Stomach (tissue), 4 donors: ENCODE measurements at regions not wholly inside any gene's neighbourhood (a gene's known extent, or its start where the extent isn't known, plus 50 kb on each side); places are given as distances from the start of the nearest gene placed in this dataset.

Source experiments
- CTCF ChIP-seq, 7 experiments: fragments of 450-650 bp in 4 of 7; fragments of 200-600 bp in 3 of 7; sonication (generic) in 3 of 7; IDR thresholded peaks; one replicate each; pipeline ENCODE4 v1.5.1; 2016 to 2019; ENCODE audit warnings: antibody characterized with exemption in 7 of 7, control low read depth in 2 of 7, mild to moderate bottlenecking in 1 of 7
- EP300 ChIP-seq: sonication (generic); formaldehyde crosslinking; IDR thresholded peaks from one replicate; pipeline ENCODE4 v1.6.1; 2017; ENCODE audit warnings: antibody characterized with exemption

- TF ChIP-seq CTCF (IDR thresholded peaks at IDR 0.05), result no peak
- no peak for TF ChIP-seq EP300
Observed at GRCh38 chr7:48755061-48755555, 169.2 kb upstream of the CDC14C start.
